ENCODE measurements at regions not wholly inside any gene's neighbourhood (a gene's known extent, or its start where the extent isn't known, plus 50 kb on each side); places are given as distances from the start of the nearest gene placed in this dataset.

- TF ChIP-seq CTCF (IDR thresholded peaks at IDR 0.05; ENCODE audit: low read depth, low read length) = no peak
- DNase-seq (ENCODE audit: extremely low read depth, low read depth) = peak; percentile 81
These were observed 185.6 kb downstream of the SNX18 start for GRCh38 chr5:54703133-54703532.

- TF ChIP-seq CTCF (IDR thresholded peaks at IDR 0.05; ENCODE audit: low read depth, low read length) = no peak
- DNase-seq (ENCODE audit: extremely low read depth, low read depth) = no peak
These were observed 184.9 kb downstream of the SNX18 start for GRCh38 chr5:54702470-54702869.

- DNase-seq (ENCODE audit: extremely low read depth, low read depth) = peak; percentile 87
- TF ChIP-seq CTCF (IDR thresholded peaks at IDR 0.05; ENCODE audit: low read depth, low read length) = no peak
These were observed 183.5 kb downstream of the SNX18 start for GRCh38 chr5:54700986-54701578.

GRCh38 chr5:54696931-54697330 lies 179.4 kb downstream of the SNX18 start:
- TF ChIP-seq CTCF (IDR thresholded peaks at IDR 0.05; ENCODE audit: low read depth, low read length) = no peak
- DNase-seq (ENCODE audit: extremely low read depth, low read depth) = no peak

GRCh38 chr5:54696346-54696745 lies 178.8 kb downstream of the SNX18 start:
- TF ChIP-seq CTCF (IDR thresholded peaks at IDR 0.05; ENCODE audit: low read depth, low read length) = no peak
- DNase-seq (ENCODE audit: extremely low read depth, low read depth) = no peak

- DNase-seq (ENCODE audit: extremely low read depth, low read depth) = no peak
These were observed 177.8 kb downstream of the SNX18 start for GRCh38 chr5:54695198-54695966.

More at GRCh38 chr5:54695198-54695966, 177.8 kb downstream of the SNX18 start:
- no peak for TF ChIP-seq CTCF (IDR thresholded peaks at IDR 0.05; ENCODE audit: low read depth, low read length)
